H9 (cell line): ENCODE measurements at regions not wholly inside any gene's neighbourhood (a gene's known extent, or its start where the extent isn't known, plus 50 kb on each side); places are given as distances from the start of the nearest gene placed in this dataset.
A peak's percentile ranks its signal among the peaks of the same experiment; 100 is the strongest.

Experiments
- DNase-seq: peaks from one replicate; pipeline ENCODE4 v3.0.0-alpha.2; 2017
- H2AFZ ChIP-seq: one replicate; pipeline ENCODE4 v1.6.1; 2013; ENCODE audit warnings: mild to moderate bottlenecking, low read length, control low read depth, moderate library complexity
- H2AK5ac ChIP-seq: 2 replicates; pipeline ENCODE4 v1.6.1; 2013; ENCODE audit warnings: low read length, control low read depth, mixed read lengths; ENCODE audit not compliant: insufficient read length
- H2BK120ac ChIP-seq: one replicate; pipeline ENCODE4 v1.6.1; 2013; ENCODE audit warnings: low read depth, mild to moderate bottlenecking, low read length, control low read depth, inconsistent platforms; ENCODE audit not compliant: poor library complexity, severe bottlenecking
- H2BK12ac ChIP-seq: 2 replicates; pipeline ENCODE4 v1.6.1; 2013; ENCODE audit warnings: low read length, control low read depth, mixed read lengths, low read depth; ENCODE audit not compliant: insufficient read length
- H2BK15ac ChIP-seq: 2 replicates; pipeline ENCODE4 v1.6.1; 2013; ENCODE audit warnings: low read depth, low read length, control low read depth
- H2BK20ac ChIP-seq: one replicate; pipeline ENCODE4 v1.6.1; 2013; ENCODE audit warnings: low read depth, mild to moderate bottlenecking, low read length, control low read depth, inconsistent platforms; ENCODE audit not compliant: poor library complexity, severe bottlenecking
- H2BK5ac ChIP-seq: 2 replicates; pipeline ENCODE4 v1.6.1; 2013; ENCODE audit warnings: low read length, control low read depth, mixed read lengths; ENCODE audit not compliant: insufficient read length
- H3K14ac ChIP-seq: 2 replicates; pipeline ENCODE4 v1.6.1; 2013; ENCODE audit warnings: low read length, control low read depth; ENCODE audit not compliant: insufficient read depth
- H3K18ac ChIP-seq: 2 replicates; pipeline ENCODE4 v1.6.1; 2013; ENCODE audit warnings: low read depth, mild to moderate bottlenecking, mixed read lengths, low read length, control low read depth; ENCODE audit not compliant: insufficient read length
- H3K23ac ChIP-seq: 2 replicates; pipeline ENCODE4 v1.6.1; 2013; ENCODE audit warnings: low read length, control low read depth, mixed read lengths, low read depth; ENCODE audit not compliant: insufficient read length
- H3K23me2 ChIP-seq: 2 replicates; pipeline ENCODE4 v1.6.1; 2013; ENCODE audit warnings: low read depth, mild to moderate bottlenecking, mixed read lengths, low read length, control low read depth; ENCODE audit not compliant: insufficient read length, poor library complexity, severe bottlenecking
- H3K27ac ChIP-seq: 2 replicates; pipeline ENCODE4 v1.5.1; 2013; ENCODE audit warnings: low read length, control low read depth, mixed read lengths, low read depth; ENCODE audit not compliant: insufficient read length
- H3K27me3 ChIP-seq: 2 replicates; pipeline ENCODE4 v1.6.1; 2013; ENCODE audit warnings: low read length, control low read depth, inconsistent platforms; ENCODE audit not compliant: insufficient read depth
- H3K4ac ChIP-seq: 2 replicates; pipeline ENCODE4 v1.6.1; 2013; ENCODE audit warnings: low read depth, mild to moderate bottlenecking, control low read depth, inconsistent platforms, low read length, moderate library complexity
- H3K4me1 ChIP-seq: 2 replicates; pipeline ENCODE4 v1.6.1; 2013; ENCODE audit warnings: low read length, control low read depth, inconsistent platforms; ENCODE audit not compliant: insufficient read depth
- H3K4me2 ChIP-seq: 2 replicates; pipeline ENCODE4 v1.6.1; 2013; ENCODE audit warnings: low read length, control low read depth, mixed read lengths; ENCODE audit not compliant: insufficient read length, insufficient read depth
- H3K56ac ChIP-seq: 2 replicates; pipeline ENCODE4 v1.6.1; 2013; ENCODE audit warnings: low read depth, mild to moderate bottlenecking, mixed read lengths, low read length, control low read depth; ENCODE audit not compliant: insufficient read length
- H3K79me1 ChIP-seq: 2 replicates; pipeline ENCODE4 v1.6.1; 2013; ENCODE audit warnings: low read depth, mild to moderate bottlenecking, moderate library complexity, low read length, control low read depth, inconsistent platforms; ENCODE audit not compliant: insufficient read depth, poor library complexity, severe bottlenecking
- H3K79me2 ChIP-seq: 2 replicates; pipeline ENCODE4 v1.6.1; 2013; ENCODE audit warnings: low read length, control low read depth, inconsistent platforms; ENCODE audit not compliant: insufficient read depth
- H3K9ac ChIP-seq: 2 replicates; pipeline ENCODE4 v1.6.1; 2013; ENCODE audit warnings: low read length, control low read depth, mixed read lengths; ENCODE audit not compliant: insufficient read length; ENCODE audit errors: extremely low read depth
- H3K9me3 ChIP-seq: one replicate; pipeline ENCODE4 v1.6.1; 2013; ENCODE audit warnings: low read depth, low read length, inconsistent platforms; ENCODE audit not compliant: control insufficient read depth
- H3T11ph ChIP-seq: one replicate; pipeline ENCODE4 v1.6.1; 2013; ENCODE audit warnings: mild to moderate bottlenecking, low read length, control low read depth, inconsistent platforms
- H4K20me1 ChIP-seq: one replicate; pipeline ENCODE4 v1.6.1; 2013; ENCODE audit not compliant: control insufficient read depth, insufficient read length, insufficient read depth
- H4K5ac ChIP-seq: 2 replicates; pipeline ENCODE4 v1.6.1; 2013; ENCODE audit warnings: low read depth, mild to moderate bottlenecking, mixed read lengths, low read length, control low read depth; ENCODE audit not compliant: insufficient read length
- H4K8ac ChIP-seq: replicated peaks from 2 replicates; pipeline ENCODE4 v1.6.1; 2013; ENCODE audit warnings: low read length, control low read depth, mixed read lengths, low read depth; ENCODE audit not compliant: insufficient read length
- H4K91ac ChIP-seq: 2 replicates; pipeline ENCODE4 v1.6.1; 2013; ENCODE audit warnings: low read depth, mild to moderate bottlenecking, moderate library complexity, mixed read lengths, low read length, control low read depth; ENCODE audit not compliant: insufficient read length
- H3K27ac Mint-ChIP-seq, 3 experiments: 2 replicates in 2 of 3; 3 replicates in 1 of 3; pipeline ENCODE4 v1.8.0; 2020 to 2021; ENCODE audit warnings: mixed read lengths in 3 of 3, mild to moderate bottlenecking in 1 of 3, moderate library complexity in 1 of 3
- H3K27me3 Mint-ChIP-seq: 2 replicates; pipeline ENCODE4 v1.8.0; 2021; ENCODE audit warnings: low read depth, mild to moderate bottlenecking, moderate library complexity, mixed read lengths
- H3K36me3 Mint-ChIP-seq, 3 experiments: 2 replicates in 2 of 3; 3 replicates in 1 of 3; pipeline ENCODE4 v1.8.0; 2020 to 2021; ENCODE audit warnings: low read depth in 3 of 3, mixed read lengths in 3 of 3; ENCODE audit not compliant: insufficient read depth in 1 of 3
- H3K4me1 Mint-ChIP-seq, 2 experiments: 2 replicates each; pipeline ENCODE4 v1.8.0; 2020; ENCODE audit warnings: mixed read lengths in 2 of 2
- H3K4me3 Mint-ChIP-seq, 2 experiments: 2 replicates in 1 of 2; 3 replicates in 1 of 2; pipeline ENCODE4 v1.8.0; 2020 to 2021; ENCODE audit warnings: mild to moderate bottlenecking in 2 of 2, mixed read lengths in 2 of 2, moderate library complexity in 1 of 2
- H3K9me3 Mint-ChIP-seq, 2 experiments: 2 replicates in 1 of 2; 3 replicates in 1 of 2; pipeline ENCODE4 v1.8.0; 2020; ENCODE audit warnings: mild to moderate bottlenecking in 2 of 2, mixed read lengths in 2 of 2, moderate library complexity in 1 of 2
- WGBS: extraction: QIAGEN DNeasy Blood & Tissue Kit; methylation state at CpG from one replicate; pipeline ENCODE4 v1.1.7; 2013; ENCODE audit warnings: missing lambda C conversion rate, low lambda C conversion rate, mixed read lengths; ENCODE audit not compliant: insufficient read length; ENCODE audit errors: extremely low coverage; 5-methylcytosine and 5-hydroxymethylcytosine counted together
- TF ChIP-seq, protein P1 (sequence below): fragments of 200-600 bp; sonication (generic); conservative IDR thresholded peaks from 3 replicates; pipeline ENCODE4 v1.8.0; 2021; ENCODE audit warnings: antibody characterized with exemption, mild to moderate bottlenecking

DNA sequence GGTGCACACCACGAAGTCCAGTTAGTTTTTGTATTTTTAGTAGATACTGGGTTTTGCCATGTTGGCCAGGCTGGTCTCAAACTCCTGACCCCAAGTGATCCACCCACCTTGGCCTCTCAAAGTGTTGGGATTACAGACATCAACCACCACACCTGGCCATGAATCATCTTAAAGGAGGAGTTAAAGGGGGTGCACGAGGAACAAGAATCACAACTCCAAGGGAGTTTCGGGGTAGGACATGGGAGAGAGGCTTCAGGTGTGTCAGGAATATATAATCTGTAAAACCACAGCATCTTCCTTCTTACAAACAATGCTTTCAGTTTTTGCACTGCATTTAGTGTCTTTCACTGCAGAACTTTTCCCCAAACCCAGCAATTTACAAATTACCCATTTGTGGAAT, 137.4 kb upstream of the SGK1 start:
- no CpG with 5 or more reads among the region's 3 CpGs for WGBS
- Mint-ChIP-seq H3K4me3 (no peak overlapping the region), H3K27ac (0 out of 7 replicates have a peak overlapping the region, but pooled peaks of 2 of the 3 experiments have one; percentile 16 to 72)

More for the DNA sequence above, 137.4 kb upstream of the SGK1 start:
- no peaks in the 10 kb centered on the region; a peak in 1 of 7 replicates for H3K36me3 Mint-ChIP-seq
- Histone ChIP-seq H3T11ph (no peak overlapping the region), H2BK20ac (no peak overlapping the region), H3K4me2 (no peak overlapping the region), H2AK5ac (no peak overlapping the region), H3K18ac (no peak overlapping the region), H4K91ac (no peak overlapping the region), H2BK5ac (no peak overlapping the region), H2BK12ac (no peak overlapping the region), H3K79me2 (no peaks in the 10 kb centered on the region), H3K23ac (no peak overlapping the region), H2BK120ac (no peak overlapping the region), H3K23me2 (no peaks in the 10 kb centered on the region), H2BK15ac (no peak overlapping the region), H3K27ac (no peak overlapping the region), H3K56ac (no peak overlapping the region), H4K20me1 (no peaks in the 10 kb centered on the region), H3K79me1 (no peaks in the 10 kb centered on the region), H3K27me3 (no peaks in the 10 kb centered on the region), H3K4me1 (peaks cover 6% of the 10 kb centered on the region), H3K9me3 (no peaks in the 10 kb centered on the region), H3K14ac (no peak overlapping the region), H3K4ac (no peak overlapping the region), H4K5ac (no peak overlapping the region), H2AFZ (no peak overlapping the region), H4K8ac (no peak overlapping the region), H3K9ac (no peak overlapping the region)
- H3K9me3 Mint-ChIP-seq = no peaks in the 10 kb centered on the region
- no peaks in the 10 kb centered on the region for H3K27me3 Mint-ChIP-seq
- no peak for DNase-seq
- TF ChIP-seq, protein P1, sequence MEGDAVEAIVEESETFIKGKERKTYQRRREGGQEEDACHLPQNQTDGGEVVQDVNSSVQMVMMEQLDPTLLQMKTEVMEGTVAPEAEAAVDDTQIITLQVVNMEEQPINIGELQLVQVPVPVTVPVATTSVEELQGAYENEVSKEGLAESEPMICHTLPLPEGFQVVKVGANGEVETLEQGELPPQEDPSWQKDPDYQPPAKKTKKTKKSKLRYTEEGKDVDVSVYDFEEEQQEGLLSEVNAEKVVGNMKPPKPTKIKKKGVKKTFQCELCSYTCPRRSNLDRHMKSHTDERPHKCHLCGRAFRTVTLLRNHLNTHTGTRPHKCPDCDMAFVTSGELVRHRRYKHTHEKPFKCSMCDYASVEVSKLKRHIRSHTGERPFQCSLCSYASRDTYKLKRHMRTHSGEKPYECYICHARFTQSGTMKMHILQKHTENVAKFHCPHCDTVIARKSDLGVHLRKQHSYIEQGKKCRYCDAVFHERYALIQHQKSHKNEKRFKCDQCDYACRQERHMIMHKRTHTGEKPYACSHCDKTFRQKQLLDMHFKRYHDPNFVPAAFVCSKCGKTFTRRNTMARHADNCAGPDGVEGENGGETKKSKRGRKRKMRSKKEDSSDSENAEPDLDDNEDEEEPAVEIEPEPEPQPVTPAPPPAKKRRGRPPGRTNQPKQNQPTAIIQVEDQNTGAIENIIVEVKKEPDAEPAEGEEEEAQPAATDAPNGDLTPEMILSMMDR = no peak
- H3K4me1 Mint-ChIP-seq = peaks cover 24 to 31% of the 10 kb centered on the region in 2 experiments
